GM10248 (cell line): ENCODE measurements at regions not wholly inside any gene's neighbourhood (a gene's known extent, or its start where the extent isn't known, plus 50 kb on each side); places are given as distances from the start of the nearest gene placed in this dataset.

ENCODE experiments used
- CTCF ChIA-PET: fragments of 300-600 bp; sonication (Branson Sonifier 250); formaldehyde crosslinking; extraction: SDS; loops from one replicate; lab custom pipeline; 2021; ENCODE audit warnings: antibody characterized with exemption; lab: Yijun Ruan, JAX
- POLR2A ChIA-PET: fragments of 350-650 bp; sonication (Branson Sonifier 250); formaldehyde crosslinking; extraction: SDS; loops from one replicate; lab custom pipeline; 2020; ENCODE audit warnings: antibody characterized with exemption; lab: Yijun Ruan, JAX
- DNase-seq: peaks from one replicate; pipeline ENCODE4 v3.0.0; 2012; ENCODE audit errors: extremely low spot score
- TF ChIP-seq, protein P1 (sequence below): IDR thresholded peaks from 2 replicates; pipeline ENCODE4 v1.5.1; 2012; ENCODE audit warnings: mild to moderate bottlenecking, low read depth; ENCODE audit errors: extremely low read depth, missing control alignments, control extremely low read depth

DNA sequence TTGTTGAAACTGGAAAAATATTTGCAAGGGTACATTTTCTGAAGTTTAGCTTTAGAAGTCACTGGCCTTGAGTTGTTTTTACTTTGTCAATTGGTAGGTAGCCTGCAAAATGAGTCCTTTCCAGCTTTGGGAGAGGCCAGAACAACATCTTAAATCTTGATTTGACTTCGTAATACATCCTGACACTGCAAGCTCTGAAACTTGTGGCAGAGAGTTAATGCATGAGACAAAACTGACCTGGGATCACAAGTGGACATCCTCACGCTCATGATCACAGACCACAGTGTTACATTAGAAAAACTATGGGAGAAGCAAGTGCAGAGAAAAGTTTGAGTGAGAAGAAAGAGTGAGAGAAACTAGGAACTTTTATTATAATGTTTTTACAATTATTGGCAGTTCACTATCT is 550.9 kb downstream of the USP25 start:
- CTCF ChIA-PET: no interaction called here
- POLR2A ChIA-PET: no interaction called here
- TF ChIP-seq, protein P1, sequence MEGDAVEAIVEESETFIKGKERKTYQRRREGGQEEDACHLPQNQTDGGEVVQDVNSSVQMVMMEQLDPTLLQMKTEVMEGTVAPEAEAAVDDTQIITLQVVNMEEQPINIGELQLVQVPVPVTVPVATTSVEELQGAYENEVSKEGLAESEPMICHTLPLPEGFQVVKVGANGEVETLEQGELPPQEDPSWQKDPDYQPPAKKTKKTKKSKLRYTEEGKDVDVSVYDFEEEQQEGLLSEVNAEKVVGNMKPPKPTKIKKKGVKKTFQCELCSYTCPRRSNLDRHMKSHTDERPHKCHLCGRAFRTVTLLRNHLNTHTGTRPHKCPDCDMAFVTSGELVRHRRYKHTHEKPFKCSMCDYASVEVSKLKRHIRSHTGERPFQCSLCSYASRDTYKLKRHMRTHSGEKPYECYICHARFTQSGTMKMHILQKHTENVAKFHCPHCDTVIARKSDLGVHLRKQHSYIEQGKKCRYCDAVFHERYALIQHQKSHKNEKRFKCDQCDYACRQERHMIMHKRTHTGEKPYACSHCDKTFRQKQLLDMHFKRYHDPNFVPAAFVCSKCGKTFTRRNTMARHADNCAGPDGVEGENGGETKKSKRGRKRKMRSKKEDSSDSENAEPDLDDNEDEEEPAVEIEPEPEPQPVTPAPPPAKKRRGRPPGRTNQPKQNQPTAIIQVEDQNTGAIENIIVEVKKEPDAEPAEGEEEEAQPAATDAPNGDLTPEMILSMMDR: no peak
- no peak for DNase-seq

DNA sequence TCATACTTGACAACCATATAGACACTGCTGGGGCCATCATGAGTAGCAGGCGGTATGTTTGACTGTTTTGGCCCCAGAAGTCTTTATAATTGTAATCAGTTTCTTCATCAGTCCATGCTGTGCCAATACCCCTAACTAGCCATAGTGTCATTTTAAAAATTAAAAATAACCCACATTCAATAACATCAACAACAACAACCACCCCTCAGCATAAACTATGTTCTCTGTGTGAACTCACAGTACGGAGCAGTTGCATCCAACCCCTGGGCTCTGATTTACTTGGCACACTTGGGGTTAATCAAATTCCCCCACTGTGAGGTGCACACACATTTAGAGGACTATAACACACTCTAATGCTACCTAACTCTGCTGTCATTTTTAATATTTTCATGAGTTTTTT is 553.7 kb downstream of the USP25 start:
- ChIA-PET POLR2A (no interaction called here), CTCF (no interaction called here)
- no peak for DNase-seq
- TF ChIP-seq, protein P1: no peak

DNA sequence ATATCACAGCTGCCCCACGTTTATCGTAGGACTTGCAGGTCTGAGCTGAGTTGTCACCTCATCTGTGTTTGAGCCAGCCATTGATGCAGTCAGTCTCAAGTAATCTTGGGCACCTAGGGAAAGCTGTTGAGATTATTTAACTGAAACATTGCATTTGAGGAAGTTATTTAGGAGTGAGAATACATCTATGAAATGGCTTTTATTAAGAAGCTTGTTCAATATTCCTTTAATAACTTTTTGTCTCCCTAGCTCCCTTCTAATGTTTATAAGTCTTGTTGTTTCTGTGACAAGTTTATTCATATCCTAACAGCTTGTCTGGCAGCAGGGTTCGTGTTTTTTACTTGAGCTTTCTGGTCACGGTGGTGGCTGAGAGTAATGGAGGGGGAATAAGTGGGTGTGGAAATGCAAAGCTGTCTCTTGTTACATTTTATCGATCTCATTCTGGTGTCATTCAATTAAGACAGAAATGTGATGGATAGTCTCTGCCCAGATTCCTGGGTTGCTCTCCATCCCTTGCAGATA is 555.9 kb downstream of the USP25 start:
- CTCF ChIA-PET: interaction anchor here (0.7 to 1.3 kb wide), 5 partner anchors 8 to 243 kb away, joined by 3 to 4 read pairs (median 3); no protein-coding TSS in a partner anchor

DNA sequence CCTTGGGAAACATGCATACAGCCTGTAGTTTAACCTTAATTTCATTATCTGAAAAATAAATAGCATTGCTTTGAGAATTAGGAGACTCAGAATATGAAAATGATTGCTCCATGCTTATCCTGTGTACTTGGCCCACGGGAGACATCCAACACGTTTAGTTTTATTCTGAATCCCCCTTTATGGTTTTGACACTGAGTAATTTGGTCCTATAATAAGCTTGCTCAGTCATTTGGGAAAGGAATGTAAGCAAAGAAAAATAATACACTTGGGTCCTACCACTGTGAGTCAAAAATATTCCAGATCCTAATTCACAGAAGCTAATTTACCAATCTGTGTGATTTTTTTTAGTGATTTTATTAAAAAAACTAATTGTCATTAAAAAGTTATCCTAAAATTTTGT is 557.3 kb downstream of the USP25 start:
- DNase-seq: no peak
- TF ChIP-seq, protein P1: no peak
- POLR2A ChIA-PET: no interaction called here
- CTCF ChIA-PET: no interaction called here

More for the DNA sequence above, 555.9 kb downstream of the USP25 start:
- TF ChIP-seq, protein P1: no peak
- DNase-seq: no peak
- POLR2A ChIA-PET: no interaction called here

DNA sequence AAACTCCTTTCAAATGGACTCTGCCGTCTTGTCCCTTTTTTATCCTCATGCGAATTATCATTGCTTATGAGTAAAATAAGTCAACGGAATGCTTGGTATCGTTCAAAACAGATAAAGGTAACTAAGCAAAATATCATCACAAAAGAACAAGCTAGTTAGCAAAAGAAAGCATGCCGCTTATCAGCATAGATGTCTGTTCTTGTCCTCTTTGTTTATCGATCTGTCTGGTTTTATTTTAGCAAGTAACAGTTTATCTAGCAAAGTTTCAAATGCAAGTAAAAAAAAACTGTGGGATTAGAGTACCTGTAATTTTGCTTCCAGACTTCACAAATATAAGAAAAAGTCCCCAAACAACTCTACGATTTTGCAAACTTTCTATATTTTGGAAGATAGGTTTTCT is 561.5 kb downstream of the USP25 start:
- DNase-seq: no peak
- ChIA-PET POLR2A (no interaction called here), CTCF (interaction anchor here (1.0 to 1.2 kb wide), 2 partner anchors 10 to 22 kb away, joined by 3 read pairs; no protein-coding TSS in a partner anchor)
- TF ChIP-seq, protein P1: no peak

DNA sequence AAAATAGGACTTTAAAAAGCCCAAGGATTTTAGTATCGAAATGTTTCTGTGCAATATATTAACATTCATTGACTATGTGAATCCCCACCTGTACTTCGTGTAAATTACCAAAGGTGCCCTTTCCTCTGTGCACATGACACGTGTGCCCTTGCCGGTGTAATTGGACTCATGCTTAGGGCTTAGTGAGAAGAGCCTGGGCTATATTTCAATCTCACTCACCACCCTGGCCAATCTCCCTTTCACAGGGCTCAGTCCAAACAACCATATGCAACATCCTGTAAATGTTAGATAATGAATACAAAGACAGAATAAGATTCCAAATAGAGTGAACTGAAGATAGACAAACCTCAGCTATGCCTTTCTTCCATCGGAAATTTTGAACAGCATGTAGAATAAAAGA is 564.3 kb downstream of the USP25 start:
- no peak for DNase-seq
- POLR2A ChIA-PET: no interaction called here
- CTCF ChIA-PET: interaction anchor here (1.8 kb wide), 1 partner anchor 8 kb away, joined by 4 read pairs; no protein-coding TSS in a partner anchor
- TF ChIP-seq, protein P1: no peak
